ENCODE measurements at regions not wholly inside any gene's neighbourhood (a gene's known extent, or its start where the extent isn't known, plus 50 kb on each side); places are given as distances from the start of the nearest gene placed in this dataset.

- DNase-seq = peak; percentile 32
Observed at GRCh38 chr6:26295691-26296555, 69.1 kb upstream of the BTN3A2 start.

- DNase-seq = no peak
Observed at GRCh38 chr6:26296556-26296856, 68.5 kb upstream of the BTN3A2 start.

- DNase-seq = peak; percentile 9
Observed at GRCh38 chr6:26296857-26297648, 67.9 kb upstream of the BTN3A2 start.

GRCh38 chr6:26299286-26300042 is 65.5 kb upstream of the BTN3A2 start:
- DNase-seq = no peak

- DNase-seq = no peak
Observed at GRCh38 chr6:26300043-26300331, 65.0 kb upstream of the BTN3A2 start.

GRCh38 chr6:26300359-26300758 is 64.6 kb upstream of the BTN3A2 start:
- DNase-seq = no peak

GRCh38 chr6:26300828-26301227 is 64.2 kb upstream of the BTN3A2 start:
- no peak for DNase-seq

- no peak for DNase-seq
Observed at GRCh38 chr6:26301638-26302037, 63.4 kb upstream of the BTN3A2 start.

DNA sequence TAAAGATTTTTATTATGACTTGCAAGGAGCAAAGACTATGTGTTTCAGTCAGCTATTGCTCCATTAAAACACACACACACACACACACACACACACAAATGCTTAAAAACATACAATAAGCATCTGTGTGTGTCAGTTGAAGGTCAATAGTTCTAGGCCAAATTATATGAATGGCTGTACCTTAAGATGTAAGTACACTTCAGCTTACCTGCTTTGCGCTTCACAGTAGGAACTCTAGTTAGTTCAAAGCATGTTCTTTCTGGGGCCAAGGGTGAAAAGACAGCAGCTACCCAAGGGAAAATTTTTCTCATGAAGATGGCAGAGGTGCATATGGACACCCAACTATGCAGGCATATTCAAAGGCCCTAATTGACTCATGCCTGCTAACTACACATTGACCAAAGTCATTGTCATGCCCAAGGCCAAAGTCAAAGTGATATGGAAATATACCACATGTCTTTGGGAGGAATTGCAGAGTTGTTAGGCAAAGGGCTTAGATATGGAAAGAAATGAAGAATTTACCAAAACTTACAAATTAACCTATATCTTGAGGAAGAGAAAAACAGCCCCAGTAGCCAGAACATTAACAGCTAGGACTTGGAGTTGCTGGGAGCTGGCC is 61.9 kb upstream of the BTN3A2 start:
- DNase-seq = no peak

DNA sequence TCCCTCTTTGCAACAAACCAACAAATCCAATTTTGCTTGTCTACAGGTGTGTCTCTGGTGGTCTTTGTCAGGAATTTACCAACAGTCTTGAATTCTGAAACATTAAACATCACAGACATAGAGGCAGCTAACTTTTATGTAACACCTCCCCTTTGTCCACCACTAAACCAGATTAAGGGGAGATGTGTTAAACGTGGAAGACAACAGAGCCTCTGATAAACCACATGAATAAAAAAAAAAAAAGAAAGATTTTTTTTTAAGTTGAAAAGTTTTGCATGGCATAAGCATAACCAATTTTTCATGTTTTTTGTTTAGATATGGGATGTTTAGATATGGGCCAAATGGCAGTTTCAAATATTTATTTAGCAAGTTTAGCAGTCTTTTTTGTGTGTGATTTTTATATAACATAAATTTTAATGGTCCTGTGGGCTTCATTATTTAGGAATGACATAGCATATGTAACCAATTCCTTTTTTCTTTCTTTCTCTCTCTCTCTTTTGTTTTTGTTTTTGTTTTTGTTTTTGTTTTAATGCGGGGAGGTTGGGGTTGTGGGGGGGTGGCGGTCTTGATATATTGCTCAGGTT is 60.7 kb upstream of the BTN3A2 start:
- DNase-seq = no peak

- peak; percentile 70 for DNase-seq
Observed at GRCh38 chr6:26304797-26305640, 60.0 kb upstream of the BTN3A2 start.

DNA sequence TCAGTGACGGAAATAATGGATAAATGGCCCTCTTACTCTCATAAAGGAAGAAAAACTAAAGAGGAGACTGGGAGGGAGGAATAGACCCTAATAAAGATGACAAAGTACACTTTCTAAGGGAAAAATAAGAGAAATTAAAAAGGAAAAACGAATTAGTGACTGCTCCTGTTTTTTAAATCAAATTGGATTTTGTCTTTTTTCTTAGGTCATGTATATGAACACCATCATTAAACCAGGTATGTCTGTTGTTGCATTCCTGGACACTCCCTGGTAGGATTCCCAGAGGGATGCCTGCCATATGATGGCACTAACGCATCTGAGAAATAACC is 59.4 kb upstream of the BTN3A2 start:
- no peak for DNase-seq

- no peak for DNase-seq
Observed at GRCh38 chr6:26306232-26306631, 58.8 kb upstream of the BTN3A2 start.

DNA sequence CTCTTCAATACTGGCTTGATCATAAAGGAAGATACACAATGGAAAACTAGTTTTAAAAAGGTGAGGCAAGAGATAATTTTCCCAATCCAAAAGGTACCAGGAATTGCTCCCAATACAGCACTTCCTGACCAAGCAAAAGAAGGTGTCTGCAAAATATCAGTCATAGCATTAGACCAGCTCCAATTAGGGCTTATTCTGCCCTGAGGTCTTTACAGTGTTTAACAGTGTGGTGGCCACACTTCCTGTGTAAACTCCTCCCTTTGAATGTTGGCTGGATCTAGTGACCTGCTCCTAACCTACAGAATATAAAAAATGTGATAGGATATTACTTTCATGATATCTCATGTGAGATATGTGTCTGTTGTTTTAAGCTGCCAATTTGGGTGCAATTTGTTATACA is 57.1 kb upstream of the BTN3A2 start:
- DNase-seq = peak; percentile 31

DNA sequence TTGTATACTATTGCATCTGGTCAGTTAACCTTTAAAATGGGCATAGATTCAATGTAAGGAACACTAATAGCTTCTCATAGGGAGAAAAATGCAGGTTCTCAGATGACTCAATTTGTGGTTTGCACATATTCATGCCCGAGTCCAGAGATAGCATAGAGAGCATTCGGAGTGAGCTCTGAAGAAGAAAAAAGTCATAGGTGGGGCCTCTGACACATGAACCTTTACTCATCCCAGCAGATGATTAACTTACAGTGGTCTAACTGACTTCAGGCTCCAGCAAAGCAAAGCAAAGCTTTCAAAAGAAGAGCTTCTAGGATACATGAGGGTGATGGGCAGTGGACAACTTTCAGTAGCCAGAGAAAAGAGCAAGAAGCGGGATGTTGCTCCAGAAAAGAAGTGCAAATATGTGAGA is 55.3 kb upstream of the BTN3A2 start:
- peak; percentile 93 for DNase-seq

- peak; percentile 52 for DNase-seq
Observed at GRCh38 chr6:26311012-26311384, 54.0 kb upstream of the BTN3A2 start.

DNA sequence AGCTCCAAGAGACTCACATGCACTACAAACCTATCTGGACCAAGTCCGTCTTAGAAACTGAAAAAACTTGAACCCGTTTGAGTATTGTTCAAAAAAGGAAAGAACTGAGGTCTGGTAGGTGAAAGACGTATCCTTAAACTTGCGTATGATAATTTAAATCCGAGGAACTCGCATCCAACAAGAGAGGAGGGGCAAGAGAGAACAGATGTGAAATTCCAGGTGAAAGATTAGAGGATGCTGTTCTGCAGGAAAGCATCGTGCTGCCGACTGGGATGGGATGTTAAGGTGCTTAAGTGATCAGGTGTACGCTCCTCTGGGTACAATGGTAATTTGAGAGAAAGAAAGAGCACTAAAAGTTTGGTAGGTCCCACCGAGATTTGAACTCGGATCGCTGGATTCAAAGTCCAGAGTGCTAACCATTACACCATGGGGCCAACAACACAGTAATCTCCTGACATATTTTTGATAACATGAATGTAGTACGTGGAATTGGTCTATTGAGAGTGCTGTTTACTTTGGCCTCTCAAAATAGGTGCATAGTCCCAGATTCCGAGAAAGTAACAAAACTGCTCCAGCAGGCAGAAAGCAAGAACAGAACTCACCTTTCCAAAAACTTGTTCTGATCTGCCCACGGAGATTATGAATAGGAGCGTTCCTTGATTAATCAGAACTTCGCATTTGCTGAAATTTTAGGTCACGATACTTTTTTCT is 53.5 kb upstream of the BTN3A2 start:
- peak; percentile 59 for DNase-seq

DNA sequence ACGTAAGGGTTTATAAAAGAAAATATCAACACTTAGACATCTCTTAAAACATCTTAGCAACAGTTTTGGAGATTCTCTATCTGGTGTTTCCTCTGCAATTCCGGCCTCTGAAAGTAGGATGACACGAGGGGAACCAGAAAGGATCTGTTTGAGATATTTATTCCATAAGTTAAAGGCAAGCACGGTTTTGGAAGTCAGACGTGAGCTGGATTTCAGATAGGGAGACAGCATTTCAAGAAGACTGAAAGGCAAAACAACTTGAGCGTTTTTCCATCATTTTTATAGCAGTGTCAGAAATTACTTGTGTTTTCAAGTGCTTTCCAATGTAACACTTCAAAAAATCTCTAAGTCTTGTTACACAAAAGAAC is 52.9 kb upstream of the BTN3A2 start:
- peak; percentile 9 for DNase-seq

DNA sequence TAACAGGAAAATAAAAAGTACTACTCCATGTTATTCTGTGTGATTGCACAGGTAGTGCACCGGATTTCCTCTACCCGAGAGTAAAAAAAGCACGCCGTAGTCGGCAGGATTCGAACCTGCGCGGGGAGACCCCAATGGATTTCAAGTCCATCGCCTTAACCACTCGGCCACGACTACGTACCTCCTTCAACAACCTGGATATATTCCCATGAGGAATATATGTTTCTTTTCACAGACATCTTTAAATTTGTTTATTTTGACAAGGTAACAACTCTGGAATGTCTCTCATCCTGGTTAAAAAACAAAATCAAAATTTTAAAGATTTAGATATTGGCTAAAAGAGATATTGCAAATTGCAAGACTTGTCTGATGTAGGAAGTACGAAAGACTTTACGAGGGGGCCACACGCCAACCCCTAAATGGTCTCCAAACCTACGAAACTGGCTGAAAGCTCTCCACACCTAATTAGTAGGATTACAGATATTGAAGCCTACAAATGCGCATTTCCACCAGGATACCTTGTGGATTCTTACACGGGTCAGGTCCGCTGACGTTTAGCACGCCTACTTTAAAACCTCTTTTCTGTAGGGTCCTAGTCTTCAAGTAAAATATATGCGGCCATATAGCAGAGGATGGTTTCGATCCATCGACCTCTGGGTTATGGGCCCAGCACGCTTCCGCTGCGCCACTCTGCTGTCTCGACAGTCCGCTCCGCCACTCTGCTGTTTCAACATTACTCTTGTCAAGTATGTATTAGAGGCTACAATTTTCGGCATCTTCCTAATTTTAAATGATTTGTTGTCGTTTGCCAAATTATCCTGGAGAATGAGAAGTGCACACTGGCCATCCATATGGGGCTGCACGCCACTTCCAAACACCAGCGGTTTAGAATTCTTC is 52.2 kb upstream of the BTN3A2 start:
- DNase-seq = peak; percentile 89
